ENCODE measurements at regions not wholly inside any gene's neighbourhood (a gene's known extent, or its start where the extent isn't known, plus 50 kb on each side); places are given as distances from the start of the nearest gene placed in this dataset.

DNA sequence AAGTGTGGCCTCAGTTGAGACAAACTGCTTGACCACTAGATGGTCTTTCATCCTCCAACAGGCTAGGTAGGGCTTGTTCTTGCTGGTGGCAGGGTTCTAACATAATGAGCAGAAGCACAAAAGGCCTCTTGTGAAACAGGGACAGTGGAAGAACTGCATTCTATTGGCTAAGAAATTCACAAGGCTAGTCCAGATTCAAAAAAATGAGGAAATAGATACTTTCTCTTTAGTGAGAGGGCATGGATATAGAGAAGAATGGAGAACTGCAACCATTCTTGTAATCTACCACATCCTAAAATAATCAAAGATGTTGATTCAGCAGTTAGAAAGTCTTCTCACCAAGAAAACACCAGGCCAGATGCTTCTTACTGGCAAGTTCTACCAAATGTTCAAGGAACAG lies 143.7 kb upstream of the LRIG1 start:
- TF ChIP-seq ELF4 (IDR thresholded peaks at IDR 0.05) = no peak
- TF ChIP-seq TARDBP (IDR thresholded peaks at IDR 0.05) = no peak
- TF ChIP-seq, protein P1, sequence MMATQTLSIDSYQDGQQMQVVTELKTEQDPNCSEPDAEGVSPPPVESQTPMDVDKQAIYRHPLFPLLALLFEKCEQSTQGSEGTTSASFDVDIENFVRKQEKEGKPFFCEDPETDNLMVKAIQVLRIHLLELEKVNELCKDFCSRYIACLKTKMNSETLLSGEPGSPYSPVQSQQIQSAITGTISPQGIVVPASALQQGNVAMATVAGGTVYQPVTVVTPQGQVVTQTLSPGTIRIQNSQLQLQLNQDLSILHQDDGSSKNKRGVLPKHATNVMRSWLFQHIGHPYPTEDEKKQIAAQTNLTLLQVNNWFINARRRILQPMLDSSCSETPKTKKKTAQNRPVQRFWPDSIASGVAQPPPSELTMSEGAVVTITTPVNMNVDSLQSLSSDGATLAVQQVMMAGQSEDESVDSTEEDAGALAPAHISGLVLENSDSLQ (IDR thresholded peaks at IDR 0.05) = no peak
- TF ChIP-seq FOXA1 (IDR thresholded peaks at IDR 0.05) = no peak
- TF ChIP-seq SP1 (IDR thresholded peaks at IDR 0.05) = no peak
- TF ChIP-seq FOXM1 (IDR thresholded peaks at IDR 0.05; ENCODE audit: borderline replicate concordance) = no peak
- TF ChIP-seq SUZ12 (IDR thresholded peaks at IDR 0.05) = no peak
